ENCODE measurements at regions not wholly inside any gene's neighbourhood (a gene's known extent, or its start where the extent isn't known, plus 50 kb on each side); places are given as distances from the start of the nearest gene placed in this dataset.

GRCh38 chr22:35172442-35172841 lies 84.9 kb upstream of the HMGXB4 start:
- no peak overlapping the region for H3K27ac Mint-ChIP-seq (ENCODE audit: unreplicated experiment)
- Histone ChIP-seq H3K4me1 (ENCODE audit: insufficient read depth, low read length) (no peaks in the 10 kb centered on the region), H3K4me3 (ENCODE audit: insufficient read depth, low read depth, low read length) (no peak overlapping the region), H3K9ac (ENCODE audit: low read length) (no peak overlapping the region), H3K27me3 (ENCODE audit: insufficient read depth, low read length) (no peaks in the 10 kb centered on the region), H3K79me2 (ENCODE audit: insufficient read depth, low read length) (no peaks in the 10 kb centered on the region), H3K9me3 (ENCODE audit: insufficient read depth, low read depth, low read length) (no peaks in the 10 kb centered on the region), H2AFZ (ENCODE audit: low read depth, low read length) (no peak overlapping the region), H3K36me3 (ENCODE audit: insufficient read depth, low read length) (no peaks in the 10 kb centered on the region), H3K27ac (ENCODE audit: low read depth, low read length) (no peak overlapping the region), H4K20me1 (ENCODE audit: insufficient read depth, low read length) (no peaks in the 10 kb centered on the region), H3K4me2 (ENCODE audit: low read length) (no peak overlapping the region)
- FAIRE-seq, result no peak
- no peaks in the 10 kb centered on the region for H3K4me1 Mint-ChIP-seq (ENCODE audit: low read depth, unreplicated experiment)
- TF ChIP-seq EZH2 (IDR thresholded peaks at IDR 0.05; ENCODE audit: insufficient read depth, low read length) (no peak), CTCF (IDR thresholded peaks at IDR 0.05; ENCODE audit: insufficient read depth, low read depth, low read length) (no peak)
- H3K4me3 Mint-ChIP-seq (ENCODE audit: unreplicated experiment), result no peak overlapping the region
- H3K36me3 Mint-ChIP-seq (ENCODE audit: low read depth, unreplicated experiment), result no peaks in the 10 kb centered on the region
- peaks cover 69% of the 10 kb centered on the region for H3K27me3 Mint-ChIP-seq (ENCODE audit: low read depth, unreplicated experiment)
- no peak for DNase-seq (ENCODE audit: low read depth)
- H3K9me3 Mint-ChIP-seq (ENCODE audit: unreplicated experiment), result peaks cover 14% of the 10 kb centered on the region

GRCh38 chr22:35173655-35174054 lies 83.6 kb upstream of the HMGXB4 start:
- no peak overlapping the region for H3K4me2 ChIP-seq (ENCODE audit: low read length)
- peaks cover 62% of the 10 kb centered on the region for H3K27me3 Mint-ChIP-seq (ENCODE audit: low read depth, unreplicated experiment)
- no peak overlapping the region for H3K27ac Mint-ChIP-seq (ENCODE audit: unreplicated experiment)
- no peak for TF ChIP-seq CTCF (IDR thresholded peaks at IDR 0.05; ENCODE audit: insufficient read depth, low read depth, low read length)
- no peak for TF ChIP-seq EZH2 (IDR thresholded peaks at IDR 0.05; ENCODE audit: insufficient read depth, low read length)
- no peaks in the 10 kb centered on the region for H3K79me2 ChIP-seq (ENCODE audit: insufficient read depth, low read length)
- DNase-seq (ENCODE audit: low read depth), result no peak
- H4K20me1 ChIP-seq (ENCODE audit: insufficient read depth, low read length), result no peaks in the 10 kb centered on the region
- H3K36me3 ChIP-seq (ENCODE audit: insufficient read depth, low read length), result no peaks in the 10 kb centered on the region
- no peaks in the 10 kb centered on the region for H3K4me1 ChIP-seq (ENCODE audit: insufficient read depth, low read length)
- H3K9ac ChIP-seq (ENCODE audit: low read length), result no peak overlapping the region
- H3K27ac ChIP-seq (ENCODE audit: low read depth, low read length), result no peak overlapping the region
- no peaks in the 10 kb centered on the region for H3K27me3 ChIP-seq (ENCODE audit: insufficient read depth, low read length)
- no peak overlapping the region for H3K4me3 ChIP-seq (ENCODE audit: insufficient read depth, low read depth, low read length)
- no peak overlapping the region for H2AFZ ChIP-seq (ENCODE audit: low read depth, low read length)
- H3K9me3 Mint-ChIP-seq (ENCODE audit: unreplicated experiment), result peaks cover 16% of the 10 kb centered on the region
- H3K9me3 ChIP-seq (ENCODE audit: insufficient read depth, low read depth, low read length), result no peaks in the 10 kb centered on the region
- no peaks in the 10 kb centered on the region for H3K36me3 Mint-ChIP-seq (ENCODE audit: low read depth, unreplicated experiment)
- H3K4me1 Mint-ChIP-seq (ENCODE audit: low read depth, unreplicated experiment), result no peaks in the 10 kb centered on the region
- no peak overlapping the region for H3K4me3 Mint-ChIP-seq (ENCODE audit: unreplicated experiment)
- FAIRE-seq, result no peak

- Mint-ChIP-seq H3K4me1 (ENCODE audit: low read depth, unreplicated experiment) (no peaks in the 10 kb centered on the region), H3K27me3 (ENCODE audit: low read depth, unreplicated experiment) (peaks cover 62% of the 10 kb centered on the region), H3K36me3 (ENCODE audit: low read depth, unreplicated experiment) (no peaks in the 10 kb centered on the region), H3K27ac (ENCODE audit: unreplicated experiment) (no peak overlapping the region), H3K4me3 (ENCODE audit: unreplicated experiment) (no peak overlapping the region), H3K9me3 (ENCODE audit: unreplicated experiment) (peaks cover 16% of the 10 kb centered on the region)
- no peaks in the 10 kb centered on the region for H3K79me2 ChIP-seq (ENCODE audit: insufficient read depth, low read length)
- H4K20me1 ChIP-seq (ENCODE audit: insufficient read depth, low read length), result no peaks in the 10 kb centered on the region
- no peak overlapping the region for H3K27ac ChIP-seq (ENCODE audit: low read depth, low read length)
- no peak overlapping the region for H3K4me2 ChIP-seq (ENCODE audit: low read length)
- DNase-seq (ENCODE audit: low read depth) (no peak), FAIRE-seq (no peak)
- TF ChIP-seq CTCF (IDR thresholded peaks at IDR 0.05; ENCODE audit: insufficient read depth, low read depth, low read length) (no peak), EZH2 (IDR thresholded peaks at IDR 0.05; ENCODE audit: insufficient read depth, low read length) (no peak)
- no peaks in the 10 kb centered on the region for H3K9me3 ChIP-seq (ENCODE audit: insufficient read depth, low read depth, low read length)
- H3K4me3 ChIP-seq (ENCODE audit: insufficient read depth, low read depth, low read length), result no peak overlapping the region
- H3K36me3 ChIP-seq (ENCODE audit: insufficient read depth, low read length), result no peaks in the 10 kb centered on the region
- no peak overlapping the region for H2AFZ ChIP-seq (ENCODE audit: low read depth, low read length)
- H3K9ac ChIP-seq (ENCODE audit: low read length), result no peak overlapping the region
- H3K4me1 ChIP-seq (ENCODE audit: insufficient read depth, low read length), result no peaks in the 10 kb centered on the region
- no peaks in the 10 kb centered on the region for H3K27me3 ChIP-seq (ENCODE audit: insufficient read depth, low read length)
These were observed 82.8 kb upstream of the HMGXB4 start for GRCh38 chr22:35174401-35175038.

Measured in astrocyte (in vitro differentiated cells and primary cell).